Smooth muscle cell (in vitro differentiated cells): ENCODE measurements at regions not wholly inside any gene's neighbourhood (a gene's known extent, or its start where the extent isn't known, plus 50 kb on each side); places are given as distances from the start of the nearest gene placed in this dataset.

Experiments used
- DNase-seq: peaks from one replicate; lab custom pipeline; 2025; ENCODE audit not compliant: unreplicated experiment; lab: John Stamatoyannopoulos, UW
- H2AFZ ChIP-seq: fragments of 200-600 bp; sonication (generic); 2 replicates; pipeline ENCODE4 v1.6.0; 2016; ENCODE audit warnings: antibody characterized with exemption, low read depth, mild to moderate bottlenecking
- H3F3A ChIP-seq: fragments of 200-600 bp; sonication (generic); 2 replicates; pipeline ENCODE4 v1.6.0; 2017; ENCODE audit warnings: antibody characterized with exemption, low read depth
- H3K27ac ChIP-seq: fragments of 200-600 bp; sonication (generic); 2 replicates; pipeline ENCODE4 v1.5.1; 2016; ENCODE audit warnings: low read depth, mild to moderate bottlenecking
- H3K27me3 ChIP-seq: fragments of 200-600 bp; sonication (generic); 2 replicates; pipeline ENCODE4 v1.6.1; 2016; ENCODE audit warnings: low read depth, mild to moderate bottlenecking
- H3K36me3 ChIP-seq: fragments of 200-600 bp; sonication (generic); 2 replicates; pipeline ENCODE4 v1.5.1; 2016; ENCODE audit warnings: low read depth
- H3K4me1 ChIP-seq: fragments of 200-600 bp; sonication (generic); 2 replicates; pipeline ENCODE4 v1.5.1; 2016; ENCODE audit warnings: low read depth
- H3K4me2 ChIP-seq: fragments of 200-600 bp; sonication (generic); 2 replicates; pipeline ENCODE4 v1.6.0; 2016; ENCODE audit warnings: mild to moderate bottlenecking
- H3K4me3 ChIP-seq: fragments of 200-600 bp; sonication (generic); 2 replicates; pipeline ENCODE4 v1.5.1; 2016; ENCODE audit warnings: mild to moderate bottlenecking
- H3K79me2 ChIP-seq: fragments of 200-600 bp; sonication (generic); 2 replicates; pipeline ENCODE4 v1.6.0; 2016; ENCODE audit warnings: low read depth, mild to moderate bottlenecking
- H3K9ac ChIP-seq: fragments of 200-600 bp; sonication (generic); 2 replicates; pipeline ENCODE4 v1.6.0; 2016; ENCODE audit warnings: low read depth
- H3K9me3 ChIP-seq: fragments of 200-600 bp; sonication (generic); replicated peaks from 2 replicates; pipeline ENCODE4 v1.5.1; 2016; ENCODE audit warnings: low read depth
- H4K20me1 ChIP-seq: fragments of 200-600 bp; sonication (generic); 2 replicates; pipeline ENCODE4 v1.6.0; 2016; ENCODE audit warnings: low read depth
- WGBS: methylation state at CpG from one replicate; pipeline ENCODE4 v1.1.7; 2016; ENCODE audit warnings: low lambda C conversion rate; 5-methylcytosine and 5-hydroxymethylcytosine counted together
- TF ChIP-seq, protein P1 (sequence below): fragments of 200-600 bp; sonication (generic); IDR thresholded peaks from 2 replicates; pipeline ENCODE4 v1.5.1; 2017; ENCODE audit warnings: borderline replicate concordance, mild to moderate bottlenecking, antibody characterized with exemption; ENCODE audit not compliant: insufficient read depth, poor library complexity, severe bottlenecking

DNA sequence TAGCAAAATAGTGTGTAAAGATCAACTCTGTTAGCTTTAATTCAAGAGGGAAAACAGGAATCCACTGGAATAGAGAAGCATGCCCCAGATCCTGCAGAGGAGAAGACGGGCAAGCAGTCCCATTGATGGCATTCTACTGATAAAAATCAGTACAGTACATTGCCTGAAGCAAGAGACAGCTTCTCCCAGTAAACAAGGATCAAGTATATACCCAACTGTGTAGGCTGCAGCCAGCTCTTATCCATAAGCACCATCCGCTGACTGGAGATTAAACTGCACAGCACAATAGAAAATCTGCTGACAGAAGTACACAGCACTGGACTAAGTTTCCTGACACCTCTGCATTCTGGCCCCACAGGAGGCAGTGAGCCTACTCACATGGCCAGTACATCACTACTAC, 110.1 kb downstream of the COX18 start:
- Histone ChIP-seq H3K27ac (no peak overlapping the region), H3K9ac (no peak overlapping the region)
- WGBS, result 4% methylated on average over 2 of the region's 2 CpGs

DNA sequence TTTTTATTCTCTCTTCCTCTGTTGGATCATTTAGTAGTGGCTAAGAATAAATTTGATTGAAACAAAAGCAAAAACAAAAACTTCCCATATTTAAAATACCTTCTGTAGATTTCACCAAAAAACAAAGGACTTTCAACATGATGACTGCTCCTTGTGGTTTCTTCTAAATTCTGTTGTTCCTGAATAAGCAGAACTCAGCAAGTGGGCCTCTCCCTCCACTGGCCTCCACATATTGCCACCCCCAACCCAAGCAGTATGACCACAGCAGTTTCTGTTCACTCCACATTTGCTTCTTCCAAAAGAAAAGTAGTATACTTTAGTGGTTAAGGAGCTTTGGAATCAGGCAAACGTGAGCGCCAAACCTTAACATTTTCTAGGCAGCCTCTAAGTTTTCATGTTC, 114.7 kb downstream of the COX18 start:
- no peak overlapping the region for H3K9ac ChIP-seq
- no peak overlapping the region for H3K27ac ChIP-seq
- H3K36me3 ChIP-seq, result no peaks in the 10 kb centered on the region
- H3K27me3 ChIP-seq, result no peaks in the 10 kb centered on the region
- no peaks in the 10 kb centered on the region for H3K79me2 ChIP-seq
- no peak for DNase-seq
- no peaks in the 10 kb centered on the region for H3K4me1 ChIP-seq
- H4K20me1 ChIP-seq, result no peaks in the 10 kb centered on the region
- H3K9me3 ChIP-seq, result no peaks in the 10 kb centered on the region
- H3F3A ChIP-seq, result no peaks in the 10 kb centered on the region
- H3K4me2 ChIP-seq, result no peak overlapping the region
- WGBS, result 96% methylated on average over 2 of the region's 2 CpGs
- TF ChIP-seq, protein P1, sequence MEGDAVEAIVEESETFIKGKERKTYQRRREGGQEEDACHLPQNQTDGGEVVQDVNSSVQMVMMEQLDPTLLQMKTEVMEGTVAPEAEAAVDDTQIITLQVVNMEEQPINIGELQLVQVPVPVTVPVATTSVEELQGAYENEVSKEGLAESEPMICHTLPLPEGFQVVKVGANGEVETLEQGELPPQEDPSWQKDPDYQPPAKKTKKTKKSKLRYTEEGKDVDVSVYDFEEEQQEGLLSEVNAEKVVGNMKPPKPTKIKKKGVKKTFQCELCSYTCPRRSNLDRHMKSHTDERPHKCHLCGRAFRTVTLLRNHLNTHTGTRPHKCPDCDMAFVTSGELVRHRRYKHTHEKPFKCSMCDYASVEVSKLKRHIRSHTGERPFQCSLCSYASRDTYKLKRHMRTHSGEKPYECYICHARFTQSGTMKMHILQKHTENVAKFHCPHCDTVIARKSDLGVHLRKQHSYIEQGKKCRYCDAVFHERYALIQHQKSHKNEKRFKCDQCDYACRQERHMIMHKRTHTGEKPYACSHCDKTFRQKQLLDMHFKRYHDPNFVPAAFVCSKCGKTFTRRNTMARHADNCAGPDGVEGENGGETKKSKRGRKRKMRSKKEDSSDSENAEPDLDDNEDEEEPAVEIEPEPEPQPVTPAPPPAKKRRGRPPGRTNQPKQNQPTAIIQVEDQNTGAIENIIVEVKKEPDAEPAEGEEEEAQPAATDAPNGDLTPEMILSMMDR, result no peak
- no peak overlapping the region for H3K4me3 ChIP-seq
- no peak overlapping the region for H2AFZ ChIP-seq

More for the DNA sequence above, 110.1 kb downstream of the COX18 start:
- H3K4me2 ChIP-seq, result no peak overlapping the region
- no peaks in the 10 kb centered on the region for H3F3A ChIP-seq
- H3K79me2 ChIP-seq, result no peaks in the 10 kb centered on the region
- no peak for DNase-seq
- H3K36me3 ChIP-seq, result no peaks in the 10 kb centered on the region
- no peak overlapping the region for H2AFZ ChIP-seq
- H4K20me1 ChIP-seq, result no peaks in the 10 kb centered on the region
- no peaks in the 10 kb centered on the region for H3K27me3 ChIP-seq
- TF ChIP-seq, protein P1, result no peak
- H3K4me1 ChIP-seq, result no peaks in the 10 kb centered on the region
- H3K9me3 ChIP-seq, result no peaks in the 10 kb centered on the region
- no peak overlapping the region for H3K4me3 ChIP-seq

DNA sequence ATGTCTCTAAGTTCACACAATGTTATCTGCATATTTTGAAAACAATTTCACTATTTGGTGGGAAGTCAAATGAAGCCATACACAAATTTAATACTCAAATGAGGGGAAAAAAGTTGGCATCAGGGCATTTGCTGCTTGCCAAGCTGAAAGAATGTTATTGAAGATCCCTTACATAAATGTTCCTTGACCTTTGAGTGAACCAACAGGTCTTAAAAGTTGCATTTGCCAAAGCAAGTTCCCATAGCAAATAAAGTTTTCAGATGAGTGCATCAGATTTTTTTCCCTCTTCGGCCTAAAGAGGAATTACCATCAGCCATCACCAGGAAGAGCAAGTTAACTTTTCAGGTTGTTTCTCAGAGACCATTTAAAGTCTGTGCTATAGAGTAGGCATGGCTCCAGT, 115.9 kb downstream of the COX18 start:
- no peaks in the 10 kb centered on the region for H3K79me2 ChIP-seq
- no peak overlapping the region for H3K4me2 ChIP-seq
- WGBS, result 96% methylated on average over 1 of the region's 1 CpG
- no peak overlapping the region for H3K4me3 ChIP-seq
- H3K9me3 ChIP-seq, result no peaks in the 10 kb centered on the region
- DNase-seq, result no peak
- TF ChIP-seq, protein P1, result no peak
- H3F3A ChIP-seq, result no peaks in the 10 kb centered on the region
- H3K36me3 ChIP-seq, result no peaks in the 10 kb centered on the region
- no peak overlapping the region for H3K27ac ChIP-seq
- H4K20me1 ChIP-seq, result no peaks in the 10 kb centered on the region
- H3K4me1 ChIP-seq, result no peaks in the 10 kb centered on the region
- no peak overlapping the region for H3K9ac ChIP-seq
- no peak overlapping the region for H2AFZ ChIP-seq
- H3K27me3 ChIP-seq, result no peaks in the 10 kb centered on the region

DNA sequence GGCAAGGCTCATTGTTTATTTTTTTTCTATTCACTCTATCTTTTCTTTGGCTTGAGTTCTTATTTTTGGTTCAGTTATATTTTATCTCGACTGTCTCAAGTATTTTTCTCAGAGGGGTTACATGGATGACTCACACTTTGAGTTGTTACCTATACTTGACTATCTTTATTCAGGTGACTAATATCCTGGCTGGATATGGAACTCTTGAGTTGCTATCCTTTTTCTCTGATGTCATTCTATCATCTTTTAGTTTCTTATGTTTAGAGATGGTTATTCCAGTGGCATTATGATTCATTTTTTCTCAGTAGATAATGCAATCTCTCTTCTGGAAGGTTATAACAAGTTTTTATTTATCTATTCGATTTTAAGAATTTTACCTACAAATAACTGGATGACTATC, 117.9 kb downstream of the COX18 start:
- Histone ChIP-seq H3K36me3 (no peaks in the 10 kb centered on the region), H3K4me2 (no peak overlapping the region), H3F3A (no peaks in the 10 kb centered on the region), H3K79me2 (no peaks in the 10 kb centered on the region), H3K27me3 (no peaks in the 10 kb centered on the region), H3K4me1 (no peaks in the 10 kb centered on the region), H3K9me3 (no peaks in the 10 kb centered on the region), H2AFZ (no peak overlapping the region), H4K20me1 (no peaks in the 10 kb centered on the region), H3K9ac (no peak overlapping the region), H3K27ac (no peak overlapping the region), H3K4me3 (no peak overlapping the region)
- TF ChIP-seq, protein P1, result no peak
- 89% methylated on average over 2 of the region's 2 CpGs for WGBS
- no peak for DNase-seq
